ENCODE measurements at regions not wholly inside any gene's neighbourhood (a gene's known extent, or its start where the extent isn't known, plus 50 kb on each side); places are given as distances from the start of the nearest gene placed in this dataset.

- no TSS peak for BruUV-seq (replicated peaks)
- no peak for DNase-seq
- Mint-ChIP-seq H3K27me3 (ENCODE audit: unreplicated experiment) (no peaks in the 10 kb centered on the region), H3K9me3 (ENCODE audit: low read depth, unreplicated experiment) (no peaks in the 10 kb centered on the region), H3K4me3 (ENCODE audit: low read depth, unreplicated experiment) (no peak overlapping the region), H3K4me1 (ENCODE audit: low read depth, unreplicated experiment) (no peaks in the 10 kb centered on the region), H3K27ac (ENCODE audit: unreplicated experiment) (no peak overlapping the region), H3K36me3 (ENCODE audit: insufficient read depth, unreplicated experiment) (no peaks in the 10 kb centered on the region)
- CTCF ChIA-PET, result no interaction called here
- intact Hi-C loops (cut with micrococcal nuclease; ENCODE audit: unreplicated experiment), result no loop called here
- TF ChIP-seq, protein P1, sequence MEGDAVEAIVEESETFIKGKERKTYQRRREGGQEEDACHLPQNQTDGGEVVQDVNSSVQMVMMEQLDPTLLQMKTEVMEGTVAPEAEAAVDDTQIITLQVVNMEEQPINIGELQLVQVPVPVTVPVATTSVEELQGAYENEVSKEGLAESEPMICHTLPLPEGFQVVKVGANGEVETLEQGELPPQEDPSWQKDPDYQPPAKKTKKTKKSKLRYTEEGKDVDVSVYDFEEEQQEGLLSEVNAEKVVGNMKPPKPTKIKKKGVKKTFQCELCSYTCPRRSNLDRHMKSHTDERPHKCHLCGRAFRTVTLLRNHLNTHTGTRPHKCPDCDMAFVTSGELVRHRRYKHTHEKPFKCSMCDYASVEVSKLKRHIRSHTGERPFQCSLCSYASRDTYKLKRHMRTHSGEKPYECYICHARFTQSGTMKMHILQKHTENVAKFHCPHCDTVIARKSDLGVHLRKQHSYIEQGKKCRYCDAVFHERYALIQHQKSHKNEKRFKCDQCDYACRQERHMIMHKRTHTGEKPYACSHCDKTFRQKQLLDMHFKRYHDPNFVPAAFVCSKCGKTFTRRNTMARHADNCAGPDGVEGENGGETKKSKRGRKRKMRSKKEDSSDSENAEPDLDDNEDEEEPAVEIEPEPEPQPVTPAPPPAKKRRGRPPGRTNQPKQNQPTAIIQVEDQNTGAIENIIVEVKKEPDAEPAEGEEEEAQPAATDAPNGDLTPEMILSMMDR (IDR thresholded peaks at IDR 0.05; ENCODE audit: unreplicated experiment), result no peak
Observed at GRCh38 chr9:105979290-105979689, 284.9 kb downstream of the TMEM38B start.

GRCh38 chr9:105984714-105985113 is 290.4 kb downstream of the TMEM38B start:
- no peaks in the 10 kb centered on the region for H3K9me3 Mint-ChIP-seq (ENCODE audit: low read depth, unreplicated experiment)
- intact Hi-C loops (cut with micrococcal nuclease; ENCODE audit: unreplicated experiment), result no loop called here
- no peaks in the 10 kb centered on the region for H3K4me1 Mint-ChIP-seq (ENCODE audit: low read depth, unreplicated experiment)
- H3K36me3 Mint-ChIP-seq (ENCODE audit: insufficient read depth, unreplicated experiment), result no peaks in the 10 kb centered on the region
- H3K4me3 Mint-ChIP-seq (ENCODE audit: low read depth, unreplicated experiment), result no peak overlapping the region
- CTCF ChIA-PET, result no interaction called here
- TF ChIP-seq, protein P1 (IDR thresholded peaks at IDR 0.05; ENCODE audit: unreplicated experiment), result no peak
- BruUV-seq (replicated peaks), result no TSS peak
- H3K27ac Mint-ChIP-seq (ENCODE audit: unreplicated experiment), result no peak overlapping the region
- DNase-seq, result no peak
- no peaks in the 10 kb centered on the region for H3K27me3 Mint-ChIP-seq (ENCODE audit: unreplicated experiment)

GRCh38 chr9:105993116-105993854 is 298.9 kb downstream of the TMEM38B start:
- H3K27me3 Mint-ChIP-seq (ENCODE audit: unreplicated experiment), result no peaks in the 10 kb centered on the region
- DNase-seq, result no peak

GRCh38 chr9:105993921-105994715 is 299.8 kb downstream of the TMEM38B start:
- Mint-ChIP-seq H3K27me3 (ENCODE audit: unreplicated experiment) (no peaks in the 10 kb centered on the region), H3K27ac (ENCODE audit: unreplicated experiment) (no peak overlapping the region), H3K4me3 (ENCODE audit: low read depth, unreplicated experiment) (no peak overlapping the region), H3K9me3 (ENCODE audit: low read depth, unreplicated experiment) (no peaks in the 10 kb centered on the region), H3K4me1 (ENCODE audit: low read depth, unreplicated experiment) (no peaks in the 10 kb centered on the region), H3K36me3 (ENCODE audit: insufficient read depth, unreplicated experiment) (no peaks in the 10 kb centered on the region)
- CTCF ChIA-PET, result no interaction called here
- TF ChIP-seq, protein P1 (IDR thresholded peaks at IDR 0.05; ENCODE audit: unreplicated experiment), result no peak
- intact Hi-C loops (cut with micrococcal nuclease; ENCODE audit: unreplicated experiment), result no loop called here
- no TSS peak for BruUV-seq (replicated peaks)
- DNase-seq, result no peak

More at GRCh38 chr9:105993116-105993854, 298.9 kb downstream of the TMEM38B start:
- intact Hi-C loops (cut with micrococcal nuclease; ENCODE audit: unreplicated experiment), result no loop called here
- CTCF ChIA-PET, result no interaction called here
- H3K27ac Mint-ChIP-seq (ENCODE audit: unreplicated experiment), result no peak overlapping the region
- TF ChIP-seq, protein P1 (IDR thresholded peaks at IDR 0.05; ENCODE audit: unreplicated experiment), result no peak
- H3K36me3 Mint-ChIP-seq (ENCODE audit: insufficient read depth, unreplicated experiment), result no peaks in the 10 kb centered on the region
- H3K4me1 Mint-ChIP-seq (ENCODE audit: low read depth, unreplicated experiment), result no peaks in the 10 kb centered on the region
- H3K9me3 Mint-ChIP-seq (ENCODE audit: low read depth, unreplicated experiment), result no peaks in the 10 kb centered on the region
- H3K4me3 Mint-ChIP-seq (ENCODE audit: low read depth, unreplicated experiment), result no peak overlapping the region
- BruUV-seq (replicated peaks), result no TSS peak
